Keratinocyte (primary cell): ENCODE measurements at regions not wholly inside any gene's neighbourhood (a gene's known extent, or its start where the extent isn't known, plus 50 kb on each side); places are given as distances from the start of the nearest gene placed in this dataset.

Experiments used
- DNase-seq: peaks from one replicate; pipeline ENCODE4 v3.0.0-alpha.2; 2011; ENCODE audit warnings: low read depth, missing footprints, low spot score
- FAIRE-seq: peaks from 2 replicates; lab custom pipeline; 2011; peaks lifted over from hg19 to GRCh38; lab: Jason Lieb, UNC
- H2AFZ ChIP-seq: 2 replicates; pipeline ENCODE4 v1.6.0; 2012; ENCODE audit warnings: low read length, control low read depth, inconsistent platforms; ENCODE audit not compliant: control insufficient read depth
- H3K27ac ChIP-seq: 2 replicates; pipeline ENCODE4 v1.5.1; 2011; ENCODE audit warnings: low read length; ENCODE audit not compliant: control insufficient read depth, insufficient read depth
- H3K27me3 ChIP-seq: 3 replicates; pipeline ENCODE4 v1.6.0; 2011; ENCODE audit warnings: low read length; ENCODE audit not compliant: control insufficient read depth, insufficient read depth; ENCODE audit errors: extremely low read depth
- H3K36me3 ChIP-seq, 2 experiments: 2 replicates in 1 of 2; 3 replicates in 1 of 2; pipeline ENCODE4 v1.5.1; 2011; ENCODE audit warnings: low read length in 2 of 2, mild to moderate bottlenecking in 1 of 2; ENCODE audit not compliant: control insufficient read depth in 2 of 2, insufficient read depth in 2 of 2; ENCODE audit errors: extremely low read depth in 1 of 2
- H3K4me1 ChIP-seq: 3 replicates; pipeline ENCODE4 v1.5.1; 2011; ENCODE audit warnings: low read length; ENCODE audit not compliant: control insufficient read depth, insufficient read depth; ENCODE audit errors: extremely low read depth
- H3K4me2 ChIP-seq: 3 replicates; pipeline ENCODE4 v1.6.0; 2011; ENCODE audit warnings: low read depth, low read length; ENCODE audit not compliant: control insufficient read depth, insufficient read depth; ENCODE audit errors: extremely low read depth
- H3K4me3 ChIP-seq, 3 experiments: fragments of 200-600 bp in 1 of 3; sonication (generic) in 1 of 3; 2 replicates in 2 of 3; 3 replicates in 1 of 3; pipeline ENCODE4 v1.5.1; 2011 to 2016; ENCODE audit warnings: low read length in 3 of 3, mild to moderate bottlenecking in 3 of 3, control low read depth in 2 of 3, inconsistent platforms in 1 of 3, low read depth in 1 of 3, mixed read lengths in 1 of 3, mixed run types in 1 of 3, moderate library complexity in 1 of 3; ENCODE audit not compliant: control insufficient read depth in 2 of 3, insufficient read depth in 2 of 3; ENCODE audit errors: extremely low read depth in 1 of 3
- H3K79me2 ChIP-seq: 2 replicates; pipeline ENCODE4 v1.6.0; 2012; ENCODE audit warnings: low read length; ENCODE audit not compliant: control insufficient read depth, insufficient read depth
- H3K9ac ChIP-seq: 3 replicates; pipeline ENCODE4 v1.6.0; 2011; ENCODE audit warnings: low read length; ENCODE audit not compliant: control insufficient read depth, insufficient read depth; ENCODE audit errors: extremely low read depth
- H3K9me1 ChIP-seq: 3 replicates; pipeline ENCODE4 v1.6.0; 2011; ENCODE audit warnings: low read length; ENCODE audit not compliant: control insufficient read depth, insufficient read depth; ENCODE audit errors: extremely low read depth
- H3K9me3 ChIP-seq: 2 replicates; pipeline ENCODE4 v1.5.1; 2012; ENCODE audit warnings: low read depth, low read length; ENCODE audit not compliant: control insufficient read depth
- H4K20me1 ChIP-seq: 3 replicates; pipeline ENCODE4 v1.6.0; 2011; ENCODE audit warnings: low read length; ENCODE audit not compliant: control insufficient read depth, insufficient read depth; ENCODE audit errors: extremely low read depth
- CTCF ChIP-seq, 3 experiments: IDR thresholded peaks in 1 of 3; conservative IDR thresholded peaks in 1 of 3; optimal IDR thresholded peaks in 1 of 3; 2 replicates in 2 of 3; 3 replicates in 1 of 3; pipeline versions ENCODE3 to v1.5.1; 2011; ENCODE audit warnings: low read length in 3 of 3, mild to moderate bottlenecking in 3 of 3, moderate library complexity in 2 of 3, control low read depth in 1 of 3, inconsistent platforms in 1 of 3; ENCODE audit not compliant: insufficient read depth in 2 of 3; ENCODE audit errors: extremely low read depth in 1 of 3
- EZH2 ChIP-seq: IDR thresholded peaks from one replicate; pipeline ENCODE4 v1.6.1; 2012; ENCODE audit warnings: inconsistent platforms, mild to moderate bottlenecking, low read length, moderate library complexity
- dilution Hi-C: fragments of 300-500 bp; cut with MboI; formaldehyde crosslinking; loops from one replicate; pipeline ENCODE4 v1.7.0; 2020; ENCODE audit warnings: low sequenced_read_pairs; ENCODE audit not compliant: extremely low pct_ligation_motif_present

GRCh38 chr5:152337484-152337883 is 67.6 kb downstream of the NMUR2 start:
- TF ChIP-seq CTCF (optimal IDR thresholded peaks at IDR 0.05 in 1 of 3, IDR thresholded peaks at IDR 0.05 in 1 of 3, conservative IDR thresholded peaks at IDR 0.05 in 1 of 3; ENCODE audit: extremely low read depth in 1 of 3, insufficient read depth in 2 of 3, low read length in 3 of 3) = no peak
- Histone ChIP-seq H3K36me3 (no peaks in the 10 kb centered on the region), H3K9ac (no peak overlapping the region), H3K27me3 (no peaks in the 10 kb centered on the region), H3K4me3 (no peak overlapping the region), H2AFZ (no peak overlapping the region), H3K79me2 (no peaks in the 10 kb centered on the region), H3K4me1 (no peaks in the 10 kb centered on the region), H3K4me2 (no peak overlapping the region), H3K9me1 (no peaks in the 10 kb centered on the region), H4K20me1 (no peaks in the 10 kb centered on the region), H3K27ac (no peak overlapping the region), H3K9me3 (no peaks in the 10 kb centered on the region)
- no peak for FAIRE-seq
- no peak for DNase-seq
- dilution Hi-C loops = no loop called here

GRCh38 chr5:152335461-152335860 is 69.6 kb downstream of the NMUR2 start:
- Histone ChIP-seq H3K9ac (no peak overlapping the region), H3K27me3 (no peaks in the 10 kb centered on the region), H3K9me1 (no peaks in the 10 kb centered on the region), H3K36me3 (no peaks in the 10 kb centered on the region), H4K20me1 (no peaks in the 10 kb centered on the region), H3K9me3 (no peaks in the 10 kb centered on the region), H2AFZ (no peak overlapping the region), H3K4me1 (no peaks in the 10 kb centered on the region), H3K79me2 (no peaks in the 10 kb centered on the region), H3K4me2 (no peak overlapping the region), H3K27ac (no peak overlapping the region), H3K4me3 (no peak overlapping the region)
- DNase-seq (no peak), FAIRE-seq (no peak)
- no peak for TF ChIP-seq CTCF (optimal IDR thresholded peaks at IDR 0.05 in 1 of 3, IDR thresholded peaks at IDR 0.05 in 1 of 3, conservative IDR thresholded peaks at IDR 0.05 in 1 of 3; ENCODE audit: extremely low read depth in 1 of 3, insufficient read depth in 2 of 3, low read length in 3 of 3)
- TF ChIP-seq EZH2 = no peak
- dilution Hi-C loops = no loop called here
